ENCODE measurements at regions not wholly inside any gene's neighbourhood (a gene's known extent, or its start where the extent isn't known, plus 50 kb on each side); places are given as distances from the start of the nearest gene placed in this dataset.

DNA sequence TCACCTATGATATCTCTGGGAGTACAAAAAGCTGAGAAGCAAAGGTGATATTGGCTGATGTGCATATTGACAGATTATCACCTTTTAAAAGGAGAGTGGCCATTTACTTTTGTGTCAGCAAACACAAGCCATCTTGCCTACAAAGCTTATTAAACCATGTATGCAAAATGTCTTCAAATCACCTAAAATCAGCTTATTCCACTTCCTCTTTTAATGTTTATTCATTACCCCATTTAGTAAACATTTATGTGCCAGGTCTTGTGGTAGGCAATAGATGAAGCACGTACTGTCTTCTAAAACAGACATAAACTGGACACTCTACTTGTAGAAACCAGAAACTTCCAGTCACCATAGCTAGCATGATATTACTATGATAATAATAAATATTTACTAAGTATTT lies 354.6 kb downstream of the RBM26 start:
- POLR2A ChIA-PET (ENCODE audit: partially characterized antibody) = no interaction called here
- H3K4me1 ChIP-seq (replicated peaks in 1 of 4; ENCODE audit: control insufficient read depth in 3 of 4, insufficient read depth in 4 of 4, low read length in 3 of 4) = no peaks in the 10 kb centered on the region
- H3K56ac ChIP-seq (replicated peaks; ENCODE audit: insufficient read length, low read depth, low read length) = no peak overlapping the region
- no peak overlapping the region for H2BK120ac ChIP-seq (replicated peaks; ENCODE audit: low read depth, low read length)
- H4K8ac ChIP-seq (ENCODE audit: extremely low read depth, insufficient read depth, low read length) = no peak overlapping the region
- no peak overlapping the region for H3K4me3 ChIP-seq (ENCODE audit: extremely low read depth in 1 of 4, insufficient read depth in 2 of 4, low read depth in 3 of 4, low read length in 4 of 4)
- FAIRE-seq (no peak), DNase-seq (ENCODE audit: low read depth in 1 of 2, low spot score in 2 of 2) (no peak)
- H3K79me1 ChIP-seq (ENCODE audit: low read depth, low read length) = no peaks in the 10 kb centered on the region
- H3K27ac ChIP-seq (ENCODE audit: low read depth, low read length) = no peak overlapping the region
- no peaks in the 10 kb centered on the region; the same call in 1 of the 2 replicates for H3K23me2 ChIP-seq (ENCODE audit: low read depth, low read length)
- no peaks in the 10 kb centered on the region for H3K79me2 ChIP-seq (ENCODE audit: control insufficient read depth in 1 of 2, insufficient read depth in 2 of 2, low read length in 2 of 2)
- no peak overlapping the region for H3K4me2 ChIP-seq (ENCODE audit: insufficient read depth in 1 of 2, low read depth in 2 of 2, low read length in 2 of 2)
- no peak overlapping the region for H2BK5ac ChIP-seq (ENCODE audit: low read depth, low read length)
- H3K4ac ChIP-seq (replicated peaks; ENCODE audit: insufficient read length, low read depth, low read length) = no peak overlapping the region
- no peak overlapping the region for H3K9ac ChIP-seq (replicated peaks in 1 of 4; ENCODE audit: extremely low read depth in 1 of 4, low read depth in 3 of 4, low read length in 3 of 4)
- no peak overlapping the region for H2BK15ac ChIP-seq (ENCODE audit: low read length)
- H3K9me3 ChIP-seq (ENCODE audit: insufficient read depth in 2 of 2, low read depth in 1 of 2, low read length in 1 of 2) = no peaks in the 10 kb centered on the region
- WGBS, 2 experiments (ENCODE audit: extremely low coverage in 1 of 2, insufficient coverage in 1 of 2, insufficient read length in 1 of 2, insufficient replicate concordance in 2 of 2, low coverage in 1 of 2, low lambda C conversion rate in 2 of 2, missing lambda C conversion rate in 1 of 2) = 88% methylated on average over 1 of the region's 1 CpG; no CpG with 5 or more reads in 1 of the 2 experiments
- H3K27me3 ChIP-seq (replicated peaks in 1 of 4; ENCODE audit: control insufficient read depth in 3 of 4, extremely low read depth in 1 of 4, insufficient read depth in 3 of 4, low read length in 3 of 4) = peaks cover 0 to 3% (median under 1%) of the 10 kb centered on the region in 4 experiments; a peak in 3 of 7 replicates
- no peak overlapping the region for H2BK12ac ChIP-seq (ENCODE audit: low read depth, low read length)
- H3K36me3 ChIP-seq (ENCODE audit: control insufficient read depth in 2 of 4, insufficient read depth in 4 of 4, low read length in 3 of 4) = no peaks in the 10 kb centered on the region
- no peak overlapping the region for H3K14ac ChIP-seq (ENCODE audit: insufficient read length)
- no peak overlapping the region for H2AFZ ChIP-seq (ENCODE audit: low read length)
- no peak overlapping the region for H2AK5ac ChIP-seq (ENCODE audit: low read depth, low read length)
- H2BK20ac ChIP-seq (ENCODE audit: low read length) = no peak overlapping the region
- H4K5ac ChIP-seq (ENCODE audit: insufficient read length, low read depth, low read length) = no peak overlapping the region
- no peak overlapping the region for H3K23ac ChIP-seq (ENCODE audit: insufficient read length)
- H4K91ac ChIP-seq (replicated peaks; ENCODE audit: insufficient read length, low read length) = no peak overlapping the region
- CTCF ChIA-PET (ENCODE audit: partially characterized antibody) = interaction anchor here (0.7 to 2.9 kb wide), 2 partner anchors 10 to 811 kb away, joined by 3 to 17 read pairs; no protein-coding TSS in a partner anchor
- no peaks in the 10 kb centered on the region for H4K20me1 ChIP-seq (replicated peaks in 1 of 2; ENCODE audit: control insufficient read depth in 1 of 2, insufficient read depth in 2 of 2, low read length in 2 of 2)
- TF ChIP-seq ASH2L (IDR thresholded peaks at IDR 0.05; ENCODE audit: low read length) = no peak
- no peak for TF ChIP-seq EGR1 (IDR thresholded peaks at IDR 0.05; ENCODE audit: borderline replicate concordance, low read depth, low read length)
- TF ChIP-seq MAFK (IDR thresholded peaks at IDR 0.05; ENCODE audit: low read depth, low read length) = no peak
- no peak for TF ChIP-seq CREB1 (IDR thresholded peaks at IDR 0.05)
- no peak for TF ChIP-seq RAD21 (IDR thresholded peaks at IDR 0.05 in 1 of 2, conservative IDR thresholded peaks at IDR 0.05 in 1 of 2; ENCODE audit: low read depth in 2 of 2, low read length in 2 of 2)
- no peak overlapping the region for H3K18ac ChIP-seq (ENCODE audit: extremely low read depth, low read length)

All from H1 (cell line).